Epithelial cell of esophagus (primary cell): ENCODE measurements at regions not wholly inside any gene's neighbourhood (a gene's known extent, or its start where the extent isn't known, plus 50 kb on each side); places are given as distances from the start of the nearest gene placed in this dataset.

Experiments used
- DNase-seq: peaks from one replicate; pipeline ENCODE4 v3.0.0; 2010; ENCODE audit warnings: low read depth
- H3K4me3 ChIP-seq: 2 replicates; pipeline ENCODE4 v1.5.1; 2011; ENCODE audit warnings: mild to moderate bottlenecking, low read length, control low read depth
- TF ChIP-seq, protein P1 (sequence below): IDR thresholded peaks from 2 replicates; pipeline ENCODE4 v1.5.1; 2011; ENCODE audit warnings: low read depth, mild to moderate bottlenecking, low read length, control low read depth, inconsistent platforms; ENCODE audit not compliant: insufficient read depth; ENCODE audit errors: missing control alignments

DNA sequence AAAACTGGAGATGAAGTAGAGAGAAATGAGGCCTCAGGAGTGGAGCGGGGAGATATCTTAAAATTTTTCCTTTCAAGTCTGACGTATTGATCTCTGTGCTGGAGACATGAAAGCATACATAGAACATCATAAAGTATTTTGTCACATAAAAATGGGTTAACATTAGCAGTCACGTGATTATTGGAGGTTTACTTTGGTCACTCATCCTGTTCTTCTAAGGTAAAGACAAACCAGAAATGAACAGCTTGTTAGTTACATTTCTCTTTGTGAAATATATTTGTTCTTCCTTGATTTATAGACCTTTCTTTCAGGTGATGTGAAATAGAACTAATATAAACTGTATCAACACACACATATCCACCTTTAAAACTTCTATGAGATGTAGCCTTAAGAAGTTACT is 324.1 kb downstream of the SQOR start:
- no peak for DNase-seq
- H3K4me3 ChIP-seq = no peak overlapping the region
- TF ChIP-seq, protein P1, sequence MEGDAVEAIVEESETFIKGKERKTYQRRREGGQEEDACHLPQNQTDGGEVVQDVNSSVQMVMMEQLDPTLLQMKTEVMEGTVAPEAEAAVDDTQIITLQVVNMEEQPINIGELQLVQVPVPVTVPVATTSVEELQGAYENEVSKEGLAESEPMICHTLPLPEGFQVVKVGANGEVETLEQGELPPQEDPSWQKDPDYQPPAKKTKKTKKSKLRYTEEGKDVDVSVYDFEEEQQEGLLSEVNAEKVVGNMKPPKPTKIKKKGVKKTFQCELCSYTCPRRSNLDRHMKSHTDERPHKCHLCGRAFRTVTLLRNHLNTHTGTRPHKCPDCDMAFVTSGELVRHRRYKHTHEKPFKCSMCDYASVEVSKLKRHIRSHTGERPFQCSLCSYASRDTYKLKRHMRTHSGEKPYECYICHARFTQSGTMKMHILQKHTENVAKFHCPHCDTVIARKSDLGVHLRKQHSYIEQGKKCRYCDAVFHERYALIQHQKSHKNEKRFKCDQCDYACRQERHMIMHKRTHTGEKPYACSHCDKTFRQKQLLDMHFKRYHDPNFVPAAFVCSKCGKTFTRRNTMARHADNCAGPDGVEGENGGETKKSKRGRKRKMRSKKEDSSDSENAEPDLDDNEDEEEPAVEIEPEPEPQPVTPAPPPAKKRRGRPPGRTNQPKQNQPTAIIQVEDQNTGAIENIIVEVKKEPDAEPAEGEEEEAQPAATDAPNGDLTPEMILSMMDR = no peak

- no peak overlapping the region for H3K4me3 ChIP-seq
- TF ChIP-seq, protein P1 = no peak
- DNase-seq = no peak
Measured at GRCh38 chr15:45962733-45963132, 327.9 kb downstream of the SQOR start.

- no peak overlapping the region for H3K4me3 ChIP-seq
- TF ChIP-seq, protein P1 = no peak
- DNase-seq = no peak
Measured at GRCh38 chr15:45970542-45970941, 335.7 kb downstream of the SQOR start.

- no peak for DNase-seq
- TF ChIP-seq, protein P1 = no peak
- H3K4me3 ChIP-seq = no peak overlapping the region
Measured at GRCh38 chr15:45980366-45980765, 345.5 kb downstream of the SQOR start.

DNA sequence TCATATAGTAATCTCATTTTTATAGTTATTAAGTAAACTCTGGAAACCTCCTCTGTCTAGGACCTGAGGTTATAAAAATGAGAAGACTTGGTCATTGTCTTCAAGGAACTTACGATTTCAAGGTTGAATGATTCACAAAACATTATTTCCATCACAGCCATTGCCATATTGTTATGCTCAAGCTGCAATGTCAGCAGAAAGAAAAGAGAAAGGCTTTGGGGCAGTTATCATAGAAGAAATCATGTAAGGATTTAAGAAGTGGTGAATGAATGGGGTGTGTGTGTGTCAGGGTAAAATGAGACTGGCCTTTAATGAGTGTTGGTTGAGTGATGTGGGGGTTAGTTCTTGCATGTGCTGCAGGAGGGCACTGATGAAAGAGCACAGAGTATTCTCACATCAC is 346.8 kb downstream of the SQOR start:
- no peak for DNase-seq
- TF ChIP-seq, protein P1 = no peak
- H3K4me3 ChIP-seq = no peak overlapping the region

DNA sequence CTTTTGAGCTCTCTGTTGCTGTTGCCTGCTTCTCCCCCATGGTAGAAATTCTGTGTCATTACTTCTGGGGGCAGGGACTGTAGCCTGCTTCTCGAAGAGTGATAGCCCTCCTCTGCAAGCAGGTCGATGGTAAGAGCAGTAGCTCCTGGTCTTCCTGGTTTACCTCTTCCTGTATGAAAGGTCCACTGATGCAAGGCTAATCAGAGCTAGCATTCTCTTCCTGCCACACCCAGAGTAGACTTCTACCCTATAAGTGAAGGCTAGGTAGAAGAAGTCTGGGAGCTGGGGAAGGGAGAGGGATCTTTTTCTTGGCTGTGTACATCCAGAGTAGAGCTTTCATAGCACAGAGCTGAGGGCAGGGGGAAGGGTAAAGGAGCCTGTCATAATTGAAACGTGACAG is 357.0 kb downstream of the SQOR start:
- TF ChIP-seq, protein P1 = no peak
- DNase-seq = no peak
- H3K4me3 ChIP-seq = no peak overlapping the region

DNA sequence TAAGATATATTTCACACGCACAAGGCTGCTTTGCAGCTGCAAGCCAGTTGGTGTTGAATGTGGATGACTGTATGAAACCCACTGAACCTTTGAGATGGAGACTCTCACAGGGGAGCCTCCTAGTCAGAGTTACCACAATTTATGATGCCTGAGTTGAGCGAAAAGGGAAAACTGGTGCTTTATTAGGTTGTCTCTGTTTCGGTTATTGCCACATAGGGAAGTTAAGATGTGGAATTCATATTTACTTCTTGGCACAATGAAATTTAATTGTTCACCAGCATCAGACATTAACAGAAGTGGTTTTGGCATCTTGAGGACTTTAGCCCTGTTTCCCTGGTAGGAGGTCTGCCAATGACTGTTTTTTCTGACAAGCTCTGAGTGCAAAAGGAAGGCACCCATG is 358.2 kb downstream of the SQOR start:
- TF ChIP-seq, protein P1 = no peak
- DNase-seq = no peak
- H3K4me3 ChIP-seq = no peak overlapping the region
